ENCODE measurements at regions not wholly inside any gene's neighbourhood (a gene's known extent, or its start where the extent isn't known, plus 50 kb on each side); places are given as distances from the start of the nearest gene placed in this dataset.

- Mint-ChIP-seq H3K27me3 (ENCODE audit: low read depth) (no peaks in the 10 kb centered on the region), H3K27ac (no peak overlapping the region), H3K4me1 (ENCODE audit: low read depth) (no peaks in the 10 kb centered on the region), H3K36me3 (ENCODE audit: low read depth) (no peaks in the 10 kb centered on the region), H3K9me3 (no peaks in the 10 kb centered on the region), H3K4me3 (no peak overlapping the region)
- no peak for DNase-seq (ENCODE audit: low spot score)
These were observed 710.1 kb upstream of the NRSN1 start for GRCh38 chr6:23415819-23416427.

- no peaks in the 10 kb centered on the region for H3K27me3 Mint-ChIP-seq (ENCODE audit: low read depth)
- H3K9me3 Mint-ChIP-seq: peaks cover 4% of the 10 kb centered on the region
- H3K4me3 Mint-ChIP-seq: no peak overlapping the region
- H3K4me1 Mint-ChIP-seq (ENCODE audit: low read depth): no peaks in the 10 kb centered on the region
- H3K27ac Mint-ChIP-seq: no peak overlapping the region
- DNase-seq (ENCODE audit: low spot score): no peak
- H3K36me3 Mint-ChIP-seq (ENCODE audit: low read depth): no peaks in the 10 kb centered on the region
These were observed 708.9 kb upstream of the NRSN1 start for GRCh38 chr6:23417133-23417532.

GRCh38 chr6:23418095-23418494 is 707.9 kb upstream of the NRSN1 start:
- H3K9me3 Mint-ChIP-seq: peaks cover 5% of the 10 kb centered on the region
- no peaks in the 10 kb centered on the region for H3K27me3 Mint-ChIP-seq (ENCODE audit: low read depth)
- no peak overlapping the region for H3K4me3 Mint-ChIP-seq
- no peaks in the 10 kb centered on the region for H3K36me3 Mint-ChIP-seq (ENCODE audit: low read depth)
- no peak overlapping the region for H3K27ac Mint-ChIP-seq
- no peak for DNase-seq (ENCODE audit: low spot score)
- H3K4me1 Mint-ChIP-seq (ENCODE audit: low read depth): no peaks in the 10 kb centered on the region

- Mint-ChIP-seq H3K27me3 (ENCODE audit: low read depth) (no peaks in the 10 kb centered on the region), H3K27ac (no peak overlapping the region), H3K36me3 (ENCODE audit: low read depth) (no peaks in the 10 kb centered on the region), H3K4me1 (ENCODE audit: low read depth) (no peaks in the 10 kb centered on the region), H3K9me3 (peaks cover 12% of the 10 kb centered on the region), H3K4me3 (no peak overlapping the region)
- no peak for DNase-seq (ENCODE audit: low spot score)
These were observed 707.0 kb upstream of the NRSN1 start for GRCh38 chr6:23419046-23419445.

- H3K27me3 Mint-ChIP-seq (ENCODE audit: low read depth): no peaks in the 10 kb centered on the region
- DNase-seq (ENCODE audit: low spot score): no peak
- no peaks in the 10 kb centered on the region for H3K4me1 Mint-ChIP-seq (ENCODE audit: low read depth)
- peaks cover 18% of the 10 kb centered on the region for H3K9me3 Mint-ChIP-seq
- no peak overlapping the region for H3K4me3 Mint-ChIP-seq
- H3K36me3 Mint-ChIP-seq (ENCODE audit: low read depth): no peaks in the 10 kb centered on the region
- no peak overlapping the region for H3K27ac Mint-ChIP-seq
These were observed 705.2 kb upstream of the NRSN1 start for GRCh38 chr6:23420659-23421350.

GRCh38 chr6:23424584-23424983 is 701.4 kb upstream of the NRSN1 start:
- no peaks in the 10 kb centered on the region for H3K36me3 Mint-ChIP-seq (ENCODE audit: low read depth)
- H3K4me3 Mint-ChIP-seq: no peak overlapping the region
- H3K27ac Mint-ChIP-seq: no peak overlapping the region
- H3K4me1 Mint-ChIP-seq (ENCODE audit: low read depth): no peaks in the 10 kb centered on the region
- DNase-seq (ENCODE audit: low spot score): no peak
- peaks cover 31% of the 10 kb centered on the region for H3K9me3 Mint-ChIP-seq
- no peaks in the 10 kb centered on the region for H3K27me3 Mint-ChIP-seq (ENCODE audit: low read depth)

- no peaks in the 10 kb centered on the region for H3K4me1 Mint-ChIP-seq (ENCODE audit: low read depth)
- no peak for DNase-seq (ENCODE audit: low spot score)
- H3K4me3 Mint-ChIP-seq: no peak overlapping the region
- peaks cover 14% of the 10 kb centered on the region for H3K9me3 Mint-ChIP-seq
- H3K27ac Mint-ChIP-seq: no peak overlapping the region
- H3K27me3 Mint-ChIP-seq (ENCODE audit: low read depth): no peaks in the 10 kb centered on the region
- H3K36me3 Mint-ChIP-seq (ENCODE audit: low read depth): no peaks in the 10 kb centered on the region
These were observed 690.9 kb upstream of the NRSN1 start for GRCh38 chr6:23435126-23435525.

- Mint-ChIP-seq H3K4me3 (no peak overlapping the region), H3K27ac (no peak overlapping the region)
These were observed 690.2 kb upstream of the NRSN1 start for GRCh38 chr6:23435798-23436197.

GRCh38 chr6:23441808-23442461 is 684.1 kb upstream of the NRSN1 start:
- Mint-ChIP-seq H3K4me3 (no peak overlapping the region), H3K9me3 (no peaks in the 10 kb centered on the region), H3K27ac (no peak overlapping the region), H3K36me3 (ENCODE audit: low read depth) (no peaks in the 10 kb centered on the region), H3K4me1 (ENCODE audit: low read depth) (no peaks in the 10 kb centered on the region), H3K27me3 (ENCODE audit: low read depth) (no peaks in the 10 kb centered on the region)
- DNase-seq (ENCODE audit: low spot score): no peak

More at GRCh38 chr6:23435798-23436197, 690.2 kb upstream of the NRSN1 start:
- H3K9me3 Mint-ChIP-seq: peaks cover 8% of the 10 kb centered on the region
- H3K36me3 Mint-ChIP-seq (ENCODE audit: low read depth): no peaks in the 10 kb centered on the region
- DNase-seq (ENCODE audit: low spot score): no peak
- H3K27me3 Mint-ChIP-seq (ENCODE audit: low read depth): no peaks in the 10 kb centered on the region
- H3K4me1 Mint-ChIP-seq (ENCODE audit: low read depth): no peaks in the 10 kb centered on the region

- Mint-ChIP-seq H3K36me3 (ENCODE audit: low read depth) (no peaks in the 10 kb centered on the region), H3K27me3 (ENCODE audit: low read depth) (no peaks in the 10 kb centered on the region), H3K4me1 (ENCODE audit: low read depth) (no peaks in the 10 kb centered on the region), H3K27ac (no peak overlapping the region), H3K9me3 (no peaks in the 10 kb centered on the region), H3K4me3 (no peak overlapping the region)
- no peak for DNase-seq (ENCODE audit: low spot score)
These were observed 680.8 kb upstream of the NRSN1 start for GRCh38 chr6:23445157-23445710.

- Mint-ChIP-seq H3K36me3 (ENCODE audit: low read depth) (no peaks in the 10 kb centered on the region), H3K4me3 (no peak overlapping the region), H3K27ac (no peak overlapping the region), H3K27me3 (ENCODE audit: low read depth) (no peaks in the 10 kb centered on the region), H3K4me1 (ENCODE audit: low read depth) (no peaks in the 10 kb centered on the region), H3K9me3 (no peaks in the 10 kb centered on the region)
- no peak for DNase-seq (ENCODE audit: low spot score)
These were observed 679.5 kb upstream of the NRSN1 start for GRCh38 chr6:23446469-23446967.

- no peak for DNase-seq (ENCODE audit: low spot score)
- Mint-ChIP-seq H3K9me3 (peaks cover 3% of the 10 kb centered on the region), H3K4me3 (no peak overlapping the region), H3K27ac (no peak overlapping the region), H3K36me3 (ENCODE audit: low read depth) (no peaks in the 10 kb centered on the region), H3K4me1 (ENCODE audit: low read depth) (no peaks in the 10 kb centered on the region), H3K27me3 (ENCODE audit: low read depth) (no peaks in the 10 kb centered on the region)
These were observed 678.3 kb upstream of the NRSN1 start for GRCh38 chr6:23447731-23448130.

- Mint-ChIP-seq H3K27ac (no peak overlapping the region), H3K27me3 (ENCODE audit: low read depth) (no peaks in the 10 kb centered on the region), H3K4me3 (no peak overlapping the region), H3K36me3 (ENCODE audit: low read depth) (no peaks in the 10 kb centered on the region), H3K4me1 (ENCODE audit: low read depth) (no peaks in the 10 kb centered on the region), H3K9me3 (peaks cover 4% of the 10 kb centered on the region)
- no peak for DNase-seq (ENCODE audit: low spot score)
These were observed 677.7 kb upstream of the NRSN1 start for GRCh38 chr6:23448281-23448680.

Data from T-helper 2 cell treated with Interferon-gamma antibody and Interleukin-4, amounts not matched to agents 5 μg/mL and 100 μg/mL, for 36 hours (primary cell).